NCI-H446 (cell line): ENCODE measurements at regions not wholly inside any gene's neighbourhood (a gene's known extent, or its start where the extent isn't known, plus 50 kb on each side); places are given as distances from the start of the nearest gene placed in this dataset.

Source experiments
- DNase-seq, 2 experiments: peaks; one replicate each; lab custom pipeline; 2025; lab: John Stamatoyannopoulos, UW

GRCh38 chr6:139852488-139853140 is 478.2 kb upstream of the CITED2 start:
- DNase-seq: no peak

GRCh38 chr6:139852067-139852466 is 477.6 kb upstream of the CITED2 start:
- DNase-seq: no peak

- DNase-seq: no peak
These were observed 476.8 kb upstream of the CITED2 start for GRCh38 chr6:139851206-139851605.

- DNase-seq: no peak
These were observed 476.1 kb upstream of the CITED2 start for GRCh38 chr6:139850512-139850911.

GRCh38 chr6:139847457-139847813 is 473.0 kb upstream of the CITED2 start:
- DNase-seq: no peak

- DNase-seq: no peak
These were observed 472.3 kb upstream of the CITED2 start for GRCh38 chr6:139846538-139847456.

- no peak for DNase-seq
These were observed 470.5 kb upstream of the CITED2 start for GRCh38 chr6:139844907-139845306.

GRCh38 chr6:139841794-139842215 is 467.4 kb upstream of the CITED2 start:
- no peak for DNase-seq

- no peak for DNase-seq
These were observed 465.2 kb upstream of the CITED2 start for GRCh38 chr6:139839506-139840156.

- no peak for DNase-seq
These were observed 459.8 kb upstream of the CITED2 start for GRCh38 chr6:139834232-139834631.

- DNase-seq: no peak
These were observed 459.1 kb upstream of the CITED2 start for GRCh38 chr6:139833592-139833991.

- DNase-seq: no peak
These were observed 458.3 kb upstream of the CITED2 start for GRCh38 chr6:139832493-139833305.

- no peak for DNase-seq
These were observed 455.1 kb upstream of the CITED2 start for GRCh38 chr6:139829576-139829975.

- DNase-seq: no peak
These were observed 454.5 kb upstream of the CITED2 start for GRCh38 chr6:139828751-139829519.

GRCh38 chr6:139825935-139826374 is 451.5 kb upstream of the CITED2 start:
- no peak for DNase-seq

- no peak for DNase-seq
These were observed 450.4 kb upstream of the CITED2 start for GRCh38 chr6:139824864-139825263.

- DNase-seq: no peak
These were observed 449.3 kb upstream of the CITED2 start for GRCh38 chr6:139823808-139824126.

- DNase-seq: no peak
These were observed 448.8 kb upstream of the CITED2 start for GRCh38 chr6:139823099-139823807.

- no peak for DNase-seq
These were observed 447.3 kb upstream of the CITED2 start for GRCh38 chr6:139821676-139822223.

GRCh38 chr6:139820210-139820609 is 445.8 kb upstream of the CITED2 start:
- no peak for DNase-seq
